A673 (cell line): ENCODE measurements at regions not wholly inside any gene's neighbourhood (a gene's known extent, or its start where the extent isn't known, plus 50 kb on each side); places are given as distances from the start of the nearest gene placed in this dataset.

Experiments used
- EZH2 ChIP-seq: fragments of 200-600 bp; sonication (generic); IDR thresholded peaks from 2 replicates; pipeline ENCODE4 v1.6.1; 2017; ENCODE audit warnings: borderline replicate concordance, low read depth, mild to moderate bottlenecking, mixed read lengths, antibody characterized with exemption, low read length; ENCODE audit not compliant: poor library complexity, severe bottlenecking
- TF ChIP-seq, protein P1 (sequence below): fragments of 300-800, 200-600 bp; sonication (generic); conservative IDR thresholded peaks from 2 replicates; pipeline ENCODE4 v1.5.1; 2017; ENCODE audit warnings: low read depth, mild to moderate bottlenecking, antibody characterized with exemption, low read length, moderate library complexity, mixed read lengths

DNA sequence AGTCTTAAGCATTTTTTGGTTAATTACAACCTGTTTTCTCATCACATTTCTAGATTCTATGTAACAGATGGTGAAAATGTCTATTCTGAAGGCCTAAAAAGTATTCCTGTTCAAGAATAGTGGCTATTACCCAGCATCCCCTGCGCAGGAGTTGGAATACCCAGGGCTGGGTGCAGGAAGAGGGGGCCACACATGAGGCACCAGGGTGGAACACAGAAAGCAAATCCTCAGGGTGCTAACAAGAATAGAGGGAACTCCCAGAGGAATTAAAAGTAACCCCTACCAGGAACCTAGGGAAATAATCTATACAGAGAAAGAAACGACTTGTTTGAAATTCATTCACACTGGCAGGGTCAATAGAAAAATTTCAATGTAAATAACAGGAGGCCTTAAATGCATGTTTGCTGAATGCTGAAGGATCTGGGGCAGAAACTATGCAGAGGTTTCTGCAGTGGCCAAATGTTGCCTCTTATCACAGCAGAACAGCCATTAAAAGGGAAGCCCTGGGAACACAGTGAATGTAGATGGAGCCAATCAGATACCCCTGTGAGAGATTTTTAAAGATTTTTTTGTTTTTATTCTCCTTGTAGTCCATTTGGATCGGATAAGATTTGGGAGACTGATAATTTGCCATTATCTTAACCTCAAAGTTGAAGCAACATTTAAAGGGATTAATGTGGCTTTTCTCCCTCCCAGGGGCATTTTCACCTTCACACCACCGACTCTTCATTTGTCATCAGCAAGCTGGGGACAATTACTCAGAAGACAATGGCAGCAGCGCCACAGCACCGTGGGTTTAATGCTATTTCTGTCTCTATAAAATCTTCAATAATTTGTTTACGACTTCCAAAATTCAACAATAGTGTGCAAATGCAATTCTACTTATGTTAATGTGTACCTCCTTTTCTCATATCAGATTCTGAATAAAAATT lies 196.0 kb upstream of the PSMD7 start:
- TF ChIP-seq, protein P1, sequence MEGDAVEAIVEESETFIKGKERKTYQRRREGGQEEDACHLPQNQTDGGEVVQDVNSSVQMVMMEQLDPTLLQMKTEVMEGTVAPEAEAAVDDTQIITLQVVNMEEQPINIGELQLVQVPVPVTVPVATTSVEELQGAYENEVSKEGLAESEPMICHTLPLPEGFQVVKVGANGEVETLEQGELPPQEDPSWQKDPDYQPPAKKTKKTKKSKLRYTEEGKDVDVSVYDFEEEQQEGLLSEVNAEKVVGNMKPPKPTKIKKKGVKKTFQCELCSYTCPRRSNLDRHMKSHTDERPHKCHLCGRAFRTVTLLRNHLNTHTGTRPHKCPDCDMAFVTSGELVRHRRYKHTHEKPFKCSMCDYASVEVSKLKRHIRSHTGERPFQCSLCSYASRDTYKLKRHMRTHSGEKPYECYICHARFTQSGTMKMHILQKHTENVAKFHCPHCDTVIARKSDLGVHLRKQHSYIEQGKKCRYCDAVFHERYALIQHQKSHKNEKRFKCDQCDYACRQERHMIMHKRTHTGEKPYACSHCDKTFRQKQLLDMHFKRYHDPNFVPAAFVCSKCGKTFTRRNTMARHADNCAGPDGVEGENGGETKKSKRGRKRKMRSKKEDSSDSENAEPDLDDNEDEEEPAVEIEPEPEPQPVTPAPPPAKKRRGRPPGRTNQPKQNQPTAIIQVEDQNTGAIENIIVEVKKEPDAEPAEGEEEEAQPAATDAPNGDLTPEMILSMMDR, result no peak
- TF ChIP-seq EZH2, result no peak
